Fibroblast of lung (primary cell): ENCODE measurements at regions not wholly inside any gene's neighbourhood (a gene's known extent, or its start where the extent isn't known, plus 50 kb on each side); places are given as distances from the start of the nearest gene placed in this dataset.

Experiments
- EZH2 ChIP-seq: IDR thresholded peaks from 2 replicates; pipeline ENCODE4 v1.5.1; 2012; ENCODE audit warnings: low read length, control low read depth, mild to moderate bottlenecking; ENCODE audit errors: missing control alignments
- TF ChIP-seq, protein P1 (sequence below), 2 donors: IDR thresholded peaks in 1 of 2; conservative IDR thresholded peaks in 1 of 2; 1 replicate in 1 of 2; 2 replicates in 1 of 2; pipeline ENCODE4 v1.5.1; 2011 to 2012; ENCODE audit warnings: low read length in 2 of 2, control low read depth in 1 of 2, inconsistent platforms in 1 of 2, low read depth in 1 of 2, mild to moderate bottlenecking in 1 of 2

DNA sequence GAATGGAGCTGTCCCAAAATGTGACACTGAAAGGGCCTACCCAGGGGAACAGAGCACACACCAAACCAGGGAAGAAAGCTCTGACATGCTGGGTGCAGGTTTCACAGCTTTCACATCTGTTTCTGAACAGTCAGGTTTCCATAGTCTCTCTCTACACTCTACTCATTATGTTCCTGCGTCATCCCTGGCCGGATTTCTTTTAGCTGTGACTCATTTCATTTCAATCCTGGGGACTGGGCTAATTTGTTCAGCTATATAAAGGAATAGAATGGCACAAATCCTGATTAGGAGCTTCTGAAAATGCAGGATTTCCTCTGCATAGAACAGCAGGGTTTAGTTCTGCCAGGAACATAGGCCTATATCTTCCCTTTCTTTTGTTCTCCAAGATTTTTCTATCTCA lies 649.8 kb downstream of the RPS29 start:
- TF ChIP-seq, protein P1, sequence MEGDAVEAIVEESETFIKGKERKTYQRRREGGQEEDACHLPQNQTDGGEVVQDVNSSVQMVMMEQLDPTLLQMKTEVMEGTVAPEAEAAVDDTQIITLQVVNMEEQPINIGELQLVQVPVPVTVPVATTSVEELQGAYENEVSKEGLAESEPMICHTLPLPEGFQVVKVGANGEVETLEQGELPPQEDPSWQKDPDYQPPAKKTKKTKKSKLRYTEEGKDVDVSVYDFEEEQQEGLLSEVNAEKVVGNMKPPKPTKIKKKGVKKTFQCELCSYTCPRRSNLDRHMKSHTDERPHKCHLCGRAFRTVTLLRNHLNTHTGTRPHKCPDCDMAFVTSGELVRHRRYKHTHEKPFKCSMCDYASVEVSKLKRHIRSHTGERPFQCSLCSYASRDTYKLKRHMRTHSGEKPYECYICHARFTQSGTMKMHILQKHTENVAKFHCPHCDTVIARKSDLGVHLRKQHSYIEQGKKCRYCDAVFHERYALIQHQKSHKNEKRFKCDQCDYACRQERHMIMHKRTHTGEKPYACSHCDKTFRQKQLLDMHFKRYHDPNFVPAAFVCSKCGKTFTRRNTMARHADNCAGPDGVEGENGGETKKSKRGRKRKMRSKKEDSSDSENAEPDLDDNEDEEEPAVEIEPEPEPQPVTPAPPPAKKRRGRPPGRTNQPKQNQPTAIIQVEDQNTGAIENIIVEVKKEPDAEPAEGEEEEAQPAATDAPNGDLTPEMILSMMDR (conservative IDR thresholded peaks at IDR 0.05 in 1 of 2, IDR thresholded peaks at IDR 0.05 in 1 of 2; ENCODE audit: low read depth in 1 of 2, low read length in 2 of 2): no peak
- no peak for TF ChIP-seq EZH2
